Neural cell (in vitro differentiated cells): ENCODE measurements at regions not wholly inside any gene's neighbourhood (a gene's known extent, or its start where the extent isn't known, plus 50 kb on each side); places are given as distances from the start of the nearest gene placed in this dataset.

Source experiments
- H2AFZ ChIP-seq: fragments of 200-600, 300-800 bp; sonication (generic), shearing (Covaris generic); 2 replicates; pipeline ENCODE4 v1.6.0; 2014; ENCODE audit warnings: low read depth, mild to moderate bottlenecking, antibody characterized with exemption, low read length, moderate library complexity
- H3F3A ChIP-seq: fragments of 200-600 bp; shearing (Covaris generic); 2 replicates; pipeline ENCODE4 v1.6.1; 2016; ENCODE audit warnings: mild to moderate bottlenecking, moderate library complexity, mixed read lengths, antibody characterized with exemption, low read length; ENCODE audit not compliant: insufficient read depth, poor library complexity, severe bottlenecking
- H3K27ac ChIP-seq: fragments of 200-600, 300-800 bp; sonication (generic), shearing (Covaris generic); 2 replicates; pipeline ENCODE4 v1.5.1; 2014; ENCODE audit warnings: mild to moderate bottlenecking, low read length, moderate library complexity
- H3K27me3 ChIP-seq: fragments of 300-800, 200-600 bp; sonication (generic), shearing (Covaris generic); 2 replicates; pipeline ENCODE4 v1.6.0; 2014; ENCODE audit warnings: mild to moderate bottlenecking, low read depth, low read length, moderate library complexity; ENCODE audit not compliant: insufficient read depth
- H3K36me3 ChIP-seq: fragments of 300-800, 200-600 bp; sonication (generic), shearing (Covaris generic); 2 replicates; pipeline ENCODE4 v1.5.1; 2014; ENCODE audit warnings: mild to moderate bottlenecking, antibody characterized with exemption, low read length, moderate library complexity; ENCODE audit not compliant: insufficient read depth
- H3K4me2 ChIP-seq: fragments of 300-800, 200-600 bp; sonication (generic), shearing (Covaris generic); 2 replicates; pipeline ENCODE4 v1.6.0; 2014; ENCODE audit warnings: mild to moderate bottlenecking, low read length
- H3K4me3 ChIP-seq: fragments of 300-800, 200-600 bp; sonication (generic), shearing (Covaris generic); 2 replicates; pipeline ENCODE4 v1.5.1; 2014; ENCODE audit warnings: mild to moderate bottlenecking, low read length, moderate library complexity
- H3K79me2 ChIP-seq: fragments of 200-600 bp; shearing (Covaris generic); replicated peaks from 2 replicates; pipeline ENCODE4 v1.6.0; 2014; ENCODE audit warnings: mild to moderate bottlenecking, low read length, moderate library complexity; ENCODE audit not compliant: insufficient read depth
- H3K9ac ChIP-seq: fragments of 300-800, 200-600 bp; sonication (generic), shearing (Covaris generic); 2 replicates; pipeline ENCODE4 v1.6.1; 2016; ENCODE audit warnings: mild to moderate bottlenecking, low read length, mixed read lengths
- H3K9me2 ChIP-seq: fragments of 200-600 bp; shearing (Covaris generic); 2 replicates; pipeline ENCODE4 v1.6.1; 2016; ENCODE audit warnings: mild to moderate bottlenecking, low read length, mixed read lengths; ENCODE audit not compliant: insufficient read depth
- H3K9me3 ChIP-seq: fragments of 200-600, 300-800 bp; sonication (generic), shearing (Covaris generic); 2 replicates; pipeline ENCODE4 v1.6.1; 2016; ENCODE audit warnings: mild to moderate bottlenecking, mixed run types, low read length, moderate library complexity, mixed read lengths
- H4K20me1 ChIP-seq: fragments of 200-600 bp; shearing (Covaris generic); 2 replicates; pipeline ENCODE4 v1.6.1; 2016; ENCODE audit warnings: mild to moderate bottlenecking, mixed run types; ENCODE audit not compliant: insufficient read depth
- EP300 ChIP-seq: fragments of 450-650 bp; conservative IDR thresholded peaks from 2 replicates; pipeline ENCODE4 v1.6.1; 2014; ENCODE audit warnings: antibody characterized with exemption, mild to moderate bottlenecking, moderate library complexity; ENCODE audit not compliant: poor library complexity, severe bottlenecking
- EZH2 ChIP-seq: fragments of 200-600, 300-800 bp; shearing (Covaris generic), sonication (generic); IDR thresholded peaks from 2 replicates; pipeline ENCODE4 v1.6.1; 2014; ENCODE audit warnings: antibody characterized with exemption, low read length, borderline replicate concordance, mild to moderate bottlenecking; ENCODE audit not compliant: insufficient read depth, poor library complexity, severe bottlenecking
- MXI1 ChIP-seq: fragments of 450-650 bp; conservative IDR thresholded peaks from 2 replicates; pipeline ENCODE4 v1.6.1; 2014; ENCODE audit warnings: antibody characterized with exemption, mild to moderate bottlenecking; ENCODE audit not compliant: poor library complexity, severe bottlenecking
- POLR2AphosphoS5 ChIP-seq: IDR thresholded peaks from 2 replicates; pipeline ENCODE4 v1.6.1; 2012
- RAD21 ChIP-seq: fragments of 450-650 bp; conservative IDR thresholded peaks from 2 replicates; pipeline ENCODE4 v1.6.1; 2014; ENCODE audit warnings: antibody characterized with exemption, mild to moderate bottlenecking, moderate library complexity
- REST ChIP-seq: IDR thresholded peaks from 2 replicates; pipeline ENCODE4 v1.6.1; 2012; ENCODE audit warnings: borderline replicate concordance
- SMC3 ChIP-seq: fragments of 450-650 bp; conservative IDR thresholded peaks from 2 replicates; pipeline ENCODE4 v1.6.1; 2014; ENCODE audit warnings: antibody characterized with exemption, mild to moderate bottlenecking, moderate library complexity; ENCODE audit not compliant: poor library complexity
- TAF1 ChIP-seq: IDR thresholded peaks from 2 replicates; pipeline ENCODE4 v1.6.1; 2012; ENCODE audit warnings: low read depth
- TF ChIP-seq, protein P1 (sequence below): fragments of 450-650 bp; IDR thresholded peaks from 2 replicates; pipeline ENCODE4 v1.5.1; 2014; ENCODE audit warnings: antibody characterized with exemption, mild to moderate bottlenecking, moderate library complexity; ENCODE audit not compliant: poor library complexity, severe bottlenecking

- no peaks in the 10 kb centered on the region for H3K9me3 ChIP-seq
- no peak overlapping the region for H3K4me3 ChIP-seq
- no peaks in the 10 kb centered on the region for H3K79me2 ChIP-seq
- H3K9ac ChIP-seq = no peak overlapping the region
- H3K36me3 ChIP-seq = no peaks in the 10 kb centered on the region
- no peak overlapping the region for H2AFZ ChIP-seq
- no peak for TF ChIP-seq SMC3
- TF ChIP-seq POLR2AphosphoS5 = no peak
- TF ChIP-seq MXI1 = no peak
- TF ChIP-seq, protein P1, sequence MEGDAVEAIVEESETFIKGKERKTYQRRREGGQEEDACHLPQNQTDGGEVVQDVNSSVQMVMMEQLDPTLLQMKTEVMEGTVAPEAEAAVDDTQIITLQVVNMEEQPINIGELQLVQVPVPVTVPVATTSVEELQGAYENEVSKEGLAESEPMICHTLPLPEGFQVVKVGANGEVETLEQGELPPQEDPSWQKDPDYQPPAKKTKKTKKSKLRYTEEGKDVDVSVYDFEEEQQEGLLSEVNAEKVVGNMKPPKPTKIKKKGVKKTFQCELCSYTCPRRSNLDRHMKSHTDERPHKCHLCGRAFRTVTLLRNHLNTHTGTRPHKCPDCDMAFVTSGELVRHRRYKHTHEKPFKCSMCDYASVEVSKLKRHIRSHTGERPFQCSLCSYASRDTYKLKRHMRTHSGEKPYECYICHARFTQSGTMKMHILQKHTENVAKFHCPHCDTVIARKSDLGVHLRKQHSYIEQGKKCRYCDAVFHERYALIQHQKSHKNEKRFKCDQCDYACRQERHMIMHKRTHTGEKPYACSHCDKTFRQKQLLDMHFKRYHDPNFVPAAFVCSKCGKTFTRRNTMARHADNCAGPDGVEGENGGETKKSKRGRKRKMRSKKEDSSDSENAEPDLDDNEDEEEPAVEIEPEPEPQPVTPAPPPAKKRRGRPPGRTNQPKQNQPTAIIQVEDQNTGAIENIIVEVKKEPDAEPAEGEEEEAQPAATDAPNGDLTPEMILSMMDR = no peak
- no peak for TF ChIP-seq TAF1
- no peak for TF ChIP-seq EZH2
- no peak for TF ChIP-seq EP300
- no peak for TF ChIP-seq RAD21
- TF ChIP-seq REST = no peak
- H4K20me1 ChIP-seq = no peaks in the 10 kb centered on the region
- no peak overlapping the region for H3K27ac ChIP-seq
- H3K4me2 ChIP-seq = no peak overlapping the region
- H3K27me3 ChIP-seq = no peaks in the 10 kb centered on the region
- no peaks in the 10 kb centered on the region for H3F3A ChIP-seq
- H3K9me2 ChIP-seq = no peaks in the 10 kb centered on the region
Measured at GRCh38 chr3:107236655-107237337, 140.4 kb upstream of the CCDC54 start.

GRCh38 chr3:107238787-107239186 is 138.5 kb upstream of the CCDC54 start:
- Histone ChIP-seq H3K4me2 (no peak overlapping the region), H4K20me1 (no peaks in the 10 kb centered on the region), H3K79me2 (no peaks in the 10 kb centered on the region), H3K9ac (no peak overlapping the region), H3K27me3 (no peaks in the 10 kb centered on the region), H3K4me3 (no peak overlapping the region), H3K27ac (no peak overlapping the region), H3K36me3 (no peaks in the 10 kb centered on the region), H2AFZ (no peak overlapping the region), H3K9me3 (no peaks in the 10 kb centered on the region), H3F3A (no peaks in the 10 kb centered on the region), H3K9me2 (no peaks in the 10 kb centered on the region)
- TF ChIP-seq RAD21 (no peak), POLR2AphosphoS5 (no peak), MXI1 (no peak), EZH2 (no peak), SMC3 (no peak), EP300 (no peak), REST (no peak), TAF1 (no peak)
- TF ChIP-seq, protein P1 = no peak
